GM13976 (cell line): ENCODE measurements at regions not wholly inside any gene's neighbourhood (a gene's known extent, or its start where the extent isn't known, plus 50 kb on each side); places are given as distances from the start of the nearest gene placed in this dataset.

Experiments
- DNase-seq: peaks from one replicate; pipeline ENCODE4 v3.0.0; 2012; ENCODE audit warnings: low spot score
- CTCF ChIP-seq: IDR thresholded peaks from 2 replicates; pipeline ENCODE4 v1.5.1; 2012; ENCODE audit warnings: borderline replicate concordance, mild to moderate bottlenecking; ENCODE audit not compliant: insufficient read depth; ENCODE audit errors: extremely low read depth, missing control alignments, control extremely low read depth
- in situ Hi-C: fragments of 300-500 bp; cut with MboI; formaldehyde crosslinking; loops from one replicate; pipeline ENCODE4 v1.12.0; 2022; ENCODE audit warnings: low sequenced_read_pairs, mixed read lengths, inconsistent platforms; ENCODE audit not compliant: unreplicated experiment

- no peak for DNase-seq
- TF ChIP-seq CTCF: no peak
- in situ Hi-C loops: no loop called here
These were observed 639.2 kb downstream of the RFPL4B start for GRCh38 chr6:112986321-112986720.

GRCh38 chr6:112988748-112989147 is 641.6 kb downstream of the RFPL4B start:
- in situ Hi-C loops: no loop called here
- DNase-seq: no peak
- TF ChIP-seq CTCF: no peak

- no peak for TF ChIP-seq CTCF
- DNase-seq: no peak
- in situ Hi-C loops: no loop called here
These were observed 643.8 kb downstream of the RFPL4B start for GRCh38 chr6:112990971-112991370.

- in situ Hi-C loops: no loop called here
- no peak for DNase-seq
- no peak for TF ChIP-seq CTCF
These were observed 644.8 kb downstream of the RFPL4B start for GRCh38 chr6:112991912-112992311.

- no peak for TF ChIP-seq CTCF
- DNase-seq: no peak
- in situ Hi-C loops: no loop called here
These were observed 650.4 kb downstream of the RFPL4B start for GRCh38 chr6:112997421-112998085.

GRCh38 chr6:113004054-113004453 is 656.9 kb downstream of the RFPL4B start:
- DNase-seq: no peak
- in situ Hi-C loops: no loop called here
- no peak for TF ChIP-seq CTCF

GRCh38 chr6:113004470-113005270 is 657.5 kb downstream of the RFPL4B start:
- in situ Hi-C loops: no loop called here
- TF ChIP-seq CTCF: no peak
- DNase-seq: no peak
